Small intestine (tissue), 7 donors: ENCODE measurements at regions not wholly inside any gene's neighbourhood (a gene's known extent, or its start where the extent isn't known, plus 50 kb on each side); places are given as distances from the start of the nearest gene placed in this dataset.
"Not testable (repeated sequence)": the region's sequence is repeated elsewhere in the genome, so short reads cannot be mapped to it uniquely, and the experiment has no call there.

Experiments used
- DNase-seq, 2 donors: peaks; one replicate each; pipeline versions ENCODE4 v3.0.0 to v3.0.0-alpha.2; 2013
- FAIRE-seq: peaks from 2 replicates; lab custom pipeline; 2012; peaks lifted over from hg19 to GRCh38; lab: Jason Lieb, UNC
- H3K27ac ChIP-seq, 3 donors: one replicate each; pipeline ENCODE4 v1.5.1; 2013; ENCODE audit warnings: low read length in 2 of 3, mild to moderate bottlenecking in 2 of 3, control low read depth in 1 of 3, inconsistent platforms in 1 of 3, low read depth in 1 of 3, moderate library complexity in 1 of 3
- H3K27me3 ChIP-seq, 3 donors: one replicate each; pipeline ENCODE4 v1.6.1; 2013; ENCODE audit warnings: low read length in 3 of 3, inconsistent platforms in 1 of 3; ENCODE audit not compliant: control insufficient read depth in 3 of 3, insufficient read depth in 3 of 3
- H3K36me3 ChIP-seq, 3 donors: one replicate each; pipeline ENCODE4 v1.6.1; 2013; ENCODE audit warnings: low read length in 3 of 3, inconsistent platforms in 1 of 3, low read depth in 1 of 3, mild to moderate bottlenecking in 1 of 3, moderate library complexity in 1 of 3; ENCODE audit not compliant: control insufficient read depth in 3 of 3, insufficient read depth in 2 of 3
- H3K4me1 ChIP-seq, 3 donors: one replicate each; pipeline ENCODE4 v1.6.1; 2013; ENCODE audit warnings: low read length in 2 of 3, inconsistent platforms in 1 of 3, low read depth in 1 of 3, mild to moderate bottlenecking in 1 of 3, moderate library complexity in 1 of 3; ENCODE audit not compliant: control insufficient read depth in 3 of 3, insufficient read depth in 2 of 3
- H3K4me3 ChIP-seq, 3 donors: one replicate each; pipeline ENCODE4 v1.5.1; 2013; ENCODE audit warnings: low read length in 3 of 3, control low read depth in 1 of 3, inconsistent platforms in 1 of 3, low read depth in 1 of 3, mild to moderate bottlenecking in 1 of 3, moderate library complexity in 1 of 3
- H3K9me3 ChIP-seq, 2 donors: one replicate each; pipeline ENCODE4 v1.6.1; 2013; ENCODE audit warnings: low read depth in 1 of 2, low read length in 1 of 2; ENCODE audit not compliant: control insufficient read depth in 2 of 2, insufficient read depth in 1 of 2
- WGBS, 3 donors: extraction: QIAGEN DNeasy Blood & Tissue Kit; methylation state at CpG; one replicate each; pipeline ENCODE4 v1.1.7; 2013; 5-methylcytosine and 5-hydroxymethylcytosine counted together
- donor health status: healthy with polysubstance abuse.
- donor health status: control.
- donor health status: control.
- donor health status: Bipolar disorder and iron deficiency.
- donor health status: healthy.

- H3K4me1 ChIP-seq, H3K36me3 ChIP-seq, DNase-seq, H3K9me3 ChIP-seq, H3K27me3 ChIP-seq, H3K4me3 ChIP-seq, H3K27ac ChIP-seq: not testable (repeated sequence)
- WGBS, 3 donors, result 28 to 47% (median 39%) methylated on average over 6 to 9 of the region's 10 CpGs
- peak; percentile 97 for FAIRE-seq
Observed at GRCh38 chrX:89350024-89350423, 571.7 kb upstream of the TGIF2LX start.

DNA sequence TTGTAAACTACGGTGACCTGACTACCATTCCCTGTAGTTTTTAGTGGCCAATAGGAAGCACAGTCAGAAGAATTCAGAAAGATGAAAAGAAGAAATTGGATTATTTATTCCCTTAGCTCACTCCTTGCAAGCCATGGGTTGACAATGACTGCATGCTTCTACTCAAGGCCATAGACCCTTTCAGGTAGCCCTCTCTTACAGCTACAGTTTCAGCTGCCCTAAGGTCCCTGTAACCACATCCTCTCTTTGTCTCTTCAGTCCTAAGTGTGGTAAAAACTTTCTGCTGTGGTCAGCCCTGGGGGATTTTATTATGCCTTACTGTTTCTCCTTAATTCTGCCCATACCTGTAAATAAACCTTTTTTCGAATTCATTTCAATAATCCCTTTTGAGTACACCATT lies 551.8 kb upstream of the TGIF2LX start:
- not testable (repeated sequence) for H3K27ac ChIP-seq, H3K4me1 ChIP-seq, H3K4me3 ChIP-seq, H3K9me3 ChIP-seq, DNase-seq, FAIRE-seq, H3K36me3 ChIP-seq, H3K27me3 ChIP-seq
- 68 to 85% (median 70%) methylated on average over 2 of the region's 2 CpGs for WGBS, 3 donors

DNA sequence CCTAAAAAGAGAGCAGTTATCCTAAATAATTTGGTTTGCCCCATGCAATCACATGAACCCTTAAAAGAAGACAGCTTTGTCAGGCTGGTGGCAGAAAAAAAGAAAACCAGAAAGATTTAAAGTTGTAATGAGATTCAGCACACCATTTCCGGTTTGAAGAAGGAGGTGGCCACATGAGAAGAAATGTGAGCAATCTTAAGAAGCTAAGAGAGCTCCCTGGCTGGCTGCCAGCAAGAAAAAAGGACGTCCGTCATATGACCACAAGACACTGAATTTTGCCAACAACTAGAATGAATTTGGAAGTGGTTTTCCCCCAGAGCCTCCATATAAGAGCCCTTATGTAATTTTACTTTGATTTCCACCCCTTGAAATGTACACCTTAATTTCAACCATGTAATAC lies 528.7 kb upstream of the TGIF2LX start:
- 28 to 49% (median 40%) methylated on average over 3 of the region's 3 CpGs for WGBS, 3 donors
- not testable (repeated sequence) for H3K4me3 ChIP-seq, FAIRE-seq

DNA sequence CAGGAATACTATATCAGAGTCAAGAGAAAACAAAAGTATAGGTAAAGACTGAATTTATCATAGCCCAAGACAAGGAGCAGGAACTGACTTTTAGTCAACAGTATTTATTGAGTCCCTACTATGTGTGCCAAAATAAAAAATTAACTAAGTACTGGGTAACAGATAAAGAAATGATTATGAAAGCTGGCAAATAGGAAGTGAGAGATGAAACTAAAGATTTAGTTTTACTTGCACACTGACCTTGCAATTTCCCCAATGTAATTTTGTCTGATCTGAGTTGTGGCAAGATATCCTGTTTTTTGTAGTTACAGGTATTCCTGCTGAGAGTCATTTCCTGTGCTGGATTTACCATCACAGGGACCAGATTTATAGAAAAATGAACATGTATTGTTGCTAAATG lies 518.9 kb upstream of the TGIF2LX start:
- H3K4me3 ChIP-seq, DNase-seq, FAIRE-seq, H3K4me1 ChIP-seq, H3K27ac ChIP-seq, H3K9me3 ChIP-seq, H3K36me3 ChIP-seq, H3K27me3 ChIP-seq: not testable (repeated sequence)

More for the DNA sequence above, 528.7 kb upstream of the TGIF2LX start:
- H3K27me3 ChIP-seq, H3K9me3 ChIP-seq, H3K4me1 ChIP-seq, H3K36me3 ChIP-seq, DNase-seq, H3K27ac ChIP-seq: not testable (repeated sequence)

DNA sequence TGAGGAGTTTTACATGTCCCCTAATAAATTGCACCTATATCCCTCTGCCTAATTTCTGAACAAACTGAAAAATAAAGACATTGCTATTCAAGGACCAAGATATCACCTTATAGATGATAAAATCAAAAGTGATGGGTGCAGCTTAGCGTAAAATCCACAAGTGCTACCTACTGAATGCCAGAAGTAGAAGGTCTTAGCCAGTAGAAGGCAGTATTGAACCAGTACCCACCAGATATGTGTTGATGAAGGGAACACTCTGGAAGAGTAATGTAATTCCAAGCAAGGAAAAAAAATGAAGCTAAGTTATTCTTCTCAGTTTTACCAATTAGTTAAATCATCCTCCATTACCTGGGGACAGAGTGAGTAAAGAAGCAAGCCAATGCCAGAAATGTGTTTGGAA lies 516.6 kb upstream of the TGIF2LX start:
- not testable (repeated sequence) for H3K27ac ChIP-seq, H3K9me3 ChIP-seq, H3K4me3 ChIP-seq, H3K27me3 ChIP-seq, H3K36me3 ChIP-seq, DNase-seq, H3K4me1 ChIP-seq, FAIRE-seq
- 73 to 86% (median 83%) methylated on average over 1 of the region's 1 CpG for WGBS, 3 donors

GRCh38 chrX:89416930-89417329 lies 504.8 kb upstream of the TGIF2LX start:
- not testable (repeated sequence) for H3K36me3 ChIP-seq, H3K27ac ChIP-seq, FAIRE-seq, DNase-seq, H3K4me1 ChIP-seq, H3K9me3 ChIP-seq, H3K27me3 ChIP-seq, H3K4me3 ChIP-seq
- 91 to 96% (median 95%) methylated on average over 10 to 12 of the region's 12 CpGs for WGBS, 3 donors

- H3K4me1 ChIP-seq, H3K27ac ChIP-seq, FAIRE-seq, H3K9me3 ChIP-seq, H3K4me3 ChIP-seq, H3K36me3 ChIP-seq, DNase-seq, H3K27me3 ChIP-seq: not testable (repeated sequence)
- 17 to 34% (median 30%) methylated on average over 1 of the region's 2 CpGs for WGBS, 3 donors
Observed at GRCh38 chrX:89432652-89433231, 489.0 kb upstream of the TGIF2LX start.
